Right atrium auricular region (tissue), 2 donors: ENCODE measurements at regions not wholly inside any gene's neighbourhood (a gene's known extent, or its start where the extent isn't known, plus 50 kb on each side); places are given as distances from the start of the nearest gene placed in this dataset.

Experiments
- DNase-seq: peaks from one replicate; pipeline ENCODE4 v3.0.0-alpha.2; 2019; ENCODE audit warnings: low spot score
- H3K27ac ChIP-seq, 2 donors: fragments of 200-600 bp; sonication (generic); 1 replicate in 1 of 2; 2 replicates in 1 of 2; pipeline ENCODE4 v1.5.1; 2016 to 2019
- H3K27me3 ChIP-seq, 2 donors: fragments of 200-600 bp; sonication (generic); one replicate each; pipeline versions ENCODE4 v1.5.1 to v1.6.0; 2017 to 2019
- H3K36me3 ChIP-seq: fragments of 200-600 bp; sonication (generic); one replicate; pipeline ENCODE4 v1.5.1; 2016
- H3K4me1 ChIP-seq, 2 donors: fragments of 200-600 bp; sonication (generic); one replicate each; pipeline versions ENCODE4 v1.5.1 to v1.6.0; 2017 to 2019
- H3K4me3 ChIP-seq, 2 donors: fragments of 200-600 bp; sonication (generic); 1 replicate in 1 of 2; 2 replicates in 1 of 2; pipeline ENCODE4 v1.5.1; 2017 to 2019; ENCODE audit warnings: mild to moderate bottlenecking in 1 of 2, moderate library complexity in 1 of 2
- H3K9me3 ChIP-seq, 2 donors: fragments of 200-600 bp; sonication (generic); one replicate each; pipeline ENCODE4 v1.5.1; 2019
- CTCF ChIP-seq, 2 donors: fragments of 200-600 bp; sonication (generic); IDR thresholded peaks; one replicate each; pipeline ENCODE4 v1.5.1; 2019; ENCODE audit warnings: antibody characterized with exemption in 2 of 2

DNA sequence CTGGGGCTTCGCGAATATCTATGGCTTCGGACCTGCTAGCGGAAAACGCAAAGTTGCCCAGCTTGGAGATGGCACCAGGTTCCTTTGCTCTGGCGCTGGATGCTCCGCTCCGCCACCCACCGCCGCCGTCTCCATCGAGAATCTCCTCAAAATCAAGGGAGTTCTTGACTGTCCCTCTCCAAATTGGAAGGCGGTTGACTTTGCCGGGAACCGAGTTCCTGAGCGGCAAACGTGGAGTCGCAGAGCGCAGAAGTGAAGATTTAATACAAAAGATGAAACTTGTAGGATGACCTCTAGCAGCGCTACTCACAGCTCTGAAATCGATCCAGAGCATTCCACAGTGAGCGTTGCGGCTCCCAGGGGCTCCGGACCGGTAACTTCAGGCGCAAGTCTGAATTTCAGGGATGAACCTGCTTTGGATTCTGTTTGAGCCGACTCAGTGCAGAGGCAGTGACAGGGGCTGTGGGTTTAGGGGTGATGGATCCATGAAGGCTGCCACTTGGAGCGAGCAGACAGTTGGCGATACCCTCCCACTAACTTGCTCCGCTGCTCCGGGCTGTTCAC is 1641.5 kb upstream of the C9orf72 start:
- no peaks in the 10 kb centered on the region for H3K9me3 ChIP-seq
- no peak for DNase-seq
- no peak overlapping the region for H3K27ac ChIP-seq
- H3K4me3 ChIP-seq: no peak overlapping the region
- peaks cover 0 to 23% of the 10 kb centered on the region in 2 donors for H3K4me1 ChIP-seq
- H3K27me3 ChIP-seq: peaks cover 12% of the 10 kb centered on the region in 2 donors
- no peaks in the 10 kb centered on the region for H3K36me3 ChIP-seq
- no peak for TF ChIP-seq CTCF (IDR thresholded peaks at IDR 0.05)

- H3K27me3 ChIP-seq: peaks cover 12% of the 10 kb centered on the region in 2 donors
- no peak overlapping the region for H3K27ac ChIP-seq
- no peak for TF ChIP-seq CTCF (IDR thresholded peaks at IDR 0.05)
- H3K9me3 ChIP-seq: no peaks in the 10 kb centered on the region
- no peak for DNase-seq
- peaks cover 0 to 9% of the 10 kb centered on the region in 2 donors for H3K4me1 ChIP-seq
- H3K36me3 ChIP-seq: no peaks in the 10 kb centered on the region
- no peak overlapping the region for H3K4me3 ChIP-seq
These were observed 1644.7 kb upstream of the C9orf72 start for GRCh38 chr9:29217966-29218365.

- H3K4me3 ChIP-seq: no peak overlapping the region
- no peak for TF ChIP-seq CTCF (IDR thresholded peaks at IDR 0.05)
These were observed 1647.4 kb upstream of the C9orf72 start for GRCh38 chr9:29220596-29221251.

DNA sequence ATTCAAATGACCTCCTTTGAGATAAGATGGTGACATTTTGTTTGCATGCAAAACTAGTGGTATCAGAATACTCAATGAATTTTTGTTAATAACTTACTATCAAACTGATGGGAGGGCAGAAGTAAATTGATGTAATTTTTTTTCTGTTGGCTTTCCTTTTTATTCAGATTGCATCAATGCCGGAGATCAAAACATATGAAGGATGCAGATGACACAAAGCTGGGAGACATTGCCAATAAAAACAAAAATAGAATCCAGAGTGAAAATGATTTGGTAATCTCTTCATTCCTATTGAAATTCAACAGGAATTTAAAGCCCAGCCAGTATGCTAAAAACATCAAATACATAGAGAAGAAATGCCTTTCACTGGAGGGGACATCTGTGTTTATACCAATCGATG is 1655.3 kb upstream of the C9orf72 start:
- Histone ChIP-seq H3K4me3 (no peak overlapping the region), H3K27ac (no peak overlapping the region), H3K9me3 (no peaks in the 10 kb centered on the region), H3K27me3 (no peaks in the 10 kb centered on the region), H3K4me1 (no peaks in the 10 kb centered on the region), H3K36me3 (no peaks in the 10 kb centered on the region)
- DNase-seq: no peak
- no peak for TF ChIP-seq CTCF (IDR thresholded peaks at IDR 0.05)

More at GRCh38 chr9:29220596-29221251, 1647.4 kb upstream of the C9orf72 start:
- Histone ChIP-seq H3K27me3 (no peaks in the 10 kb centered on the region), H3K27ac (no peak overlapping the region), H3K36me3 (no peaks in the 10 kb centered on the region), H3K9me3 (no peaks in the 10 kb centered on the region), H3K4me1 (no peaks in the 10 kb centered on the region)
- no peak for DNase-seq

DNA sequence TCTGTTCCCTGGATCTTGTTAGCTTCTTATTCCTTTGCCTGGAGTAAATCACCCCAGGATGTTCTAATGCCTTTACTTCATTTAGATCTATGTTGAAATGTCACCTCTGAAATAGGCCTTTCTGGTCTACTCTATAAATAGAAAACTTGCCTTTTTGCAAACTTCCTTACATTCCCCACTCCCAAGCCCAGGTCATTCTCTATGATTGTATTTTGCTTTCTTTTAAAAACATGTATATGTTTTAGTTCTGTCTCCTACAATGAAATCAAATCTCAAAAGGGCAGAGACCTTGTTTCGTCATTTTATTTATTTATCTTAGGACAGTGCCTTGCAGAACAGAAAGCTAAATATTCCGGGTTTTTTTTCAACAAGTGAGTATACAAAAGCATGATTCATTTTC is 1657.7 kb upstream of the C9orf72 start:
- H3K4me3 ChIP-seq: no peak overlapping the region
- no peaks in the 10 kb centered on the region for H3K4me1 ChIP-seq
- H3K27me3 ChIP-seq: no peaks in the 10 kb centered on the region
- no peaks in the 10 kb centered on the region for H3K9me3 ChIP-seq
- no peak for TF ChIP-seq CTCF (IDR thresholded peaks at IDR 0.05)
- no peak for DNase-seq
- H3K36me3 ChIP-seq: no peaks in the 10 kb centered on the region
- H3K27ac ChIP-seq: no peak overlapping the region

- no peak overlapping the region for H3K4me3 ChIP-seq
- no peaks in the 10 kb centered on the region for H3K27me3 ChIP-seq
- no peak overlapping the region for H3K27ac ChIP-seq
- TF ChIP-seq CTCF (IDR thresholded peaks at IDR 0.05): no peak
- no peak for DNase-seq
- H3K4me1 ChIP-seq: no peaks in the 10 kb centered on the region
- H3K36me3 ChIP-seq: no peaks in the 10 kb centered on the region
- no peaks in the 10 kb centered on the region for H3K9me3 ChIP-seq
These were observed 1659.9 kb upstream of the C9orf72 start for GRCh38 chr9:29233193-29233592.
